ENCODE measurements at regions not wholly inside any gene's neighbourhood (a gene's known extent, or its start where the extent isn't known, plus 50 kb on each side); places are given as distances from the start of the nearest gene placed in this dataset.

DNA sequence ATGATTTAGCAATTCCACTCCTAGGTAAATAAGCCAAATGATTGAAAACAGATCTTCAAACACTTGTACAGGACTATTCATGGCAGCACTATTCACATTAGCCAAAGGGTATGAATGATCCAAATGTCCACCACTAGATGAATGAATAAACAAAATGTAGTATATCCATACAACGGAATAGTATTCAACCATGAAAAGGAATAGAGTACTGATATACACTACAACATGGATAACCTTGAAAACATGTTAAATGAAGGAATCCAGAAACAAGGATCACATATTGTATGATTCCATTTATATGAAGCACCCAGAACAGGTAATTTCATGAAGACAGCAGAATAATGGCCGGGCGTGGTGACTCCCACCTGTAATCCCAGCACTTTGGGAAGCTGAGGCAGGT is 78.2 kb upstream of the IGF1R start:
- no peak for TF ChIP-seq EZH2 (IDR thresholded peaks at IDR 0.05; ENCODE audit: borderline replicate concordance, insufficient read depth, low read depth, low read length, poor library complexity, severe bottlenecking)
- TF ChIP-seq, protein P1, sequence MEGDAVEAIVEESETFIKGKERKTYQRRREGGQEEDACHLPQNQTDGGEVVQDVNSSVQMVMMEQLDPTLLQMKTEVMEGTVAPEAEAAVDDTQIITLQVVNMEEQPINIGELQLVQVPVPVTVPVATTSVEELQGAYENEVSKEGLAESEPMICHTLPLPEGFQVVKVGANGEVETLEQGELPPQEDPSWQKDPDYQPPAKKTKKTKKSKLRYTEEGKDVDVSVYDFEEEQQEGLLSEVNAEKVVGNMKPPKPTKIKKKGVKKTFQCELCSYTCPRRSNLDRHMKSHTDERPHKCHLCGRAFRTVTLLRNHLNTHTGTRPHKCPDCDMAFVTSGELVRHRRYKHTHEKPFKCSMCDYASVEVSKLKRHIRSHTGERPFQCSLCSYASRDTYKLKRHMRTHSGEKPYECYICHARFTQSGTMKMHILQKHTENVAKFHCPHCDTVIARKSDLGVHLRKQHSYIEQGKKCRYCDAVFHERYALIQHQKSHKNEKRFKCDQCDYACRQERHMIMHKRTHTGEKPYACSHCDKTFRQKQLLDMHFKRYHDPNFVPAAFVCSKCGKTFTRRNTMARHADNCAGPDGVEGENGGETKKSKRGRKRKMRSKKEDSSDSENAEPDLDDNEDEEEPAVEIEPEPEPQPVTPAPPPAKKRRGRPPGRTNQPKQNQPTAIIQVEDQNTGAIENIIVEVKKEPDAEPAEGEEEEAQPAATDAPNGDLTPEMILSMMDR (IDR thresholded peaks at IDR 0.05) = no peak
